ENCODE measurements at regions not wholly inside any gene's neighbourhood (a gene's known extent, or its start where the extent isn't known, plus 50 kb on each side); places are given as distances from the start of the nearest gene placed in this dataset.
"Not testable (repeated sequence)": the region's sequence is repeated elsewhere in the genome, so short reads cannot be mapped to it uniquely, and the experiment has no call there.

DNA sequence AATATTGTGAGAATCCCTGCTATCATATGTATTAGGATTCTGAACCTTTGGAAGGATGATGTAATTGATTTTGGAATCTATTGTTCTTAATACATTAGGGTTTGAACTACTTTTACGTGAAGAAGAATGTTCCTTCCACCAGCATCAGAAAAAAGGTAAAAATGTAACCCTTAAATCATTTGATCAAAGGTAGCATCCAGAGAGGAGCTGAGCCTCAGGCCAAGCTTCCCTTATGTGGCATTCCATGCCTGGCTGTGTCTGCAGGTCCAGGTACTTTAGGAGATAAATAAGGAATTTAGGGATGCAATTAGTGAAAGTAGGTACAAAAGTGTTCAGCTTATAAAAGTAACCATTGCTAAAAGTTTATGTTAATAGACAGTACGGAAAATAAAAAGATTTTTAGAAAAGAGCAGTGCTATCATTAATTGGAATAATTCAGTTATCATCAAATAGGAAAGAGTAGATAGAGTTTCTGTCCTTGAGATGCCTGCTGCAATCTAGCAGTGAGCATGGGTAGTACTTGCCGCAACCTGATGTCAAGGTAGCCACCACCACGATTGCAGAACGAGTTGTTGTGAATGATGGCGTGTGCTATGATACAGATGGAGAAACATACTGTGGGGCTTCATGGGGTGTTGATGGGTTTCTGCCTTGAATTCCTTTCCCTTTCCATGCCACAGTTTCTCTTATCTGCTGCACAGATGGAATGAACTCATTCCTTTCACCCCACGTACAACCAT is 228.8 kb downstream of the GATA3 start:
- DNase-seq: no peak

DNA sequence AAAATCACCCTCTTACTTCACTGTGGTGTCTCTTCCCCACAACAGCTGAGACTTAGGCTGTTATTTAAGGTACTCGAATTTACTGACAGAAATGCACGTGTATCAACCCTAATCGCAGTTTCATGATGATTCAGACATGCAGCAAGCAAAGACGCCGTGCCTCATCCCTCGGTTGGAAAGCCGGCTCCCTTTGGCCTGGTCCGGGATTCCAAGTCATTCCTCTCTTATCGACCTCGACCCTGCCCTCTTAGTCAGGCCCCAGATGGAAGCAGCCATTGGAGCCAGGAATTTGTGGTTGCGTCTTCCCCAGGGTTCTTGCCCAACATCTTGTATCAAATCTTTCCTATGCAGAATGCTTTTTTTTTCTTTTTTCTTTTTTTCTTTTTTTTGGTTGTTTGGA is 229.5 kb downstream of the GATA3 start:
- no peak for DNase-seq

- DNase-seq: not testable (repeated sequence)
Measured at GRCh38 chr10:8285970-8286369, 231.5 kb downstream of the GATA3 start.

DNA sequence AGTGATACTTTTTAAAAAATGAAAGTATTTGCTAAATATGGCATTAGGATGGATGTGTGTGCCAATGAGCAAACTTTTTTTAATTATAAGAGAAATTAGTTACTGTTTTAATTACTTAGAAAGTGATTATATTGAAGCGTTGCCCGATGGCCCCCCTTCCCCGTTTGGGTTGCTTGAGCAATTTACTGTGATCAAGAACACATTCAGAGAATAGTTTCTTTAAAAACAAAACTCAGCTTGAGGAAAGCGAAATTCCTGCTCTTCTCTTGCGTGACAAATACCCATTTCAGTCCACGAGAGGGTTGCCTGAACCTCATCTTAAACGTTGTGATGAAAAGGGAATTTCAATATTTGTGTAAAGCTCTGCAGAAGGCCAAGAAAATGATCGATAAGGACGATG is 234.1 kb downstream of the GATA3 start:
- no peak for DNase-seq

- DNase-seq: no peak
Measured at GRCh38 chr10:8289186-8289924, 234.9 kb downstream of the GATA3 start.

GRCh38 chr10:8294779-8295178 is 240.3 kb downstream of the GATA3 start:
- DNase-seq: no peak

DNA sequence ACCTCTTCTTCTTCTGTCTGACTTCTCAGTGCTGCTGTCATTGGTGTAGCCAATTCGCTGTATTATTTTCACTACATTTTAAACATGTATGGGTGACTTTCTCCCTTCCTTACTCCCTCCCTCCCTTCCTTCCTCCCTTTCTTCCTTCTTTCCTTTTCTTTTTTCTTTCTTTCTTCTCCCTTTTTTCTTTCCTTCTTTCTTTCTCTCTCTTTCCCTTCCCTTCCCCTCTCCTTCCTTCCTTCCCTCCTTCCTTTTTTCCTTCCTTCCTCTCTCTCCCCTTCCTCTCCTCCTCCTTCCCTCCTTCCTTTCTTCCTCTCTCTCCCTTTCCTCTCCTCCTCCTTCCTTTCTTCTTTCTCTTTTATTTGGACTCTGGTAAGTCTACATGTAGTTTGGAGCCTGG is 240.8 kb downstream of the GATA3 start:
- no peak for DNase-seq

GRCh38 chr10:8296090-8296733 is 241.7 kb downstream of the GATA3 start:
- no peak for DNase-seq

DNA sequence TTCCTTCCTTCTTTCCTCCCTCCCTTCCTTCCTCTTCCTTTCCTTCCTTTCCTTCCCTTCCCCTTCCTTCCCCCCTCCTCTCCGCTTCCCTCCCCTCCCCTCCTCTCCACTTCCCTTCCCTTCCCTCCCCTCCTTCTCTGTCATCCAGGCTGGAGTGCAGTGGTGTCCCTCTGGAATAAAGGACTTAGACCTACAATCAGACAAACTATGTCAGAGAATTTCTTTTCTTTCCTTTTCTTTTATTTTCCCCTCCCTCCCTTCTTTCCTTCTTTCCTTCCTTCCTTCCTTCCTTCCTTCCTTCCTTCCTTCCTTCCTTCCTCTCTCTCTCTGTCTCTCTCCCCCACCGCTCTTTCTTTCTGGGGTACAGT is 242.2 kb downstream of the GATA3 start:
- DNase-seq: no peak

- no peak for DNase-seq
Measured at GRCh38 chr10:8297107-8297506, 242.6 kb downstream of the GATA3 start.

DNA sequence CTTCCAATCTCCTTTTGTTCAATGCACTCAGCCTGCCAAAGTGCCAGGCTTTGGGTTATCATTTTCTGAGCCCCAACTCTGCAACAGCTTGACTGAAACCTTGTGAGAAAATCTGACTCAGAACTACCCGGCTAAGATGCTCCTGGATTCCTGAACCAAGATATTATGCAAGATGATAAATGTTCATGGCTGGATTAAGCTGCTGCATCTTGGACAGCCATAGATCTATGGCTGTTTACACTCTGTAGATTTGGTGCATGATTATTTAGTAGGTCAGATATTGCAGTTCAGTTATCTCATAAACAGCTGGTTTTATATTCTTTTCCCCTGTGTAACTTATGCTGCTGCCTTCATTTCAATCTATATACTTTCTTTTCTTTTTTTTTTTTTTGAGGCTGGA is 243.5 kb downstream of the GATA3 start:
- DNase-seq: no peak

- no peak for DNase-seq
Measured at GRCh38 chr10:8298896-8299570, 244.5 kb downstream of the GATA3 start.

DNA sequence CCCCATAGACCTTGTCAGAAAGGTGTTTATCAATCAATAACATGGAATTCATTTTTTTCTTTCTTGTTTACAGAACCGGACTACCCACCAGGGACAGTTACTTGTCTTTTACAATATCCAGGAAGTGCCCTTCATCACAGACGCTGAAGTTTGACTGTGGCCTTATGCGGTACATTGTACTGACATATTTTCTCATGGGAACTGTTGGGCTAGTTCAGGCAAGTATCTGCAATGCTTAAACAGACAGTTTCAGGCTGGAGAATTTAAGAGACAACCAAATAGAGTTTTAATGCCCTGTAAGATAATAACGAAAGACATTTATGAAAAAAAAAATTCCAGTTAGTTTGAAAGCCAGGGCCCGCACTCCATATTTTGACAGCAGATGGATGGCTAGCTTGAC is 246.4 kb downstream of the GATA3 start:
- no peak for DNase-seq

DNA sequence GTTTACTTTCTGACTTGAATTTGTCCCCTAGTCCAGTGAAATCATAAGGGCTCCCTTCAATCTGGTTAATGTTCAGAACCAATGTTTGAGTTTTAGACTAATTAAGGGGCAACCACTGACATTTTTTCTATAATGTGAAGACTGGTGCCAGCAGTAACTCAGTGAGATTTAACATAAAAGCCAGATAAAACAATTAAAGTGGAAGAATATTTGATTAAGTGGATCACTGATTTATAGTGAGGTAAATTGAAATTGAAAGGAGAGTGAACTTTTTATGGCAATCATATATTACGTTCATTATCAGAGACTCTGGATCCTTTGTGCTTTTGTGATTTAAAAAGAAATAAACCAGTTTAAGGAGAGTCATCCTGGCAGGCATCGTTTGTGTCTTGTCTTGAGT is 246.8 kb downstream of the GATA3 start:
- no peak for DNase-seq

GRCh38 chr10:8301831-8302230 is 247.3 kb downstream of the GATA3 start:
- DNase-seq: no peak

GRCh38 chr10:8302565-8302964 is 248.1 kb downstream of the GATA3 start:
- no peak for DNase-seq

- no peak for DNase-seq
Measured at GRCh38 chr10:8304861-8305260, 250.4 kb downstream of the GATA3 start.

- no peak for DNase-seq
Measured at GRCh38 chr10:8305876-8306652, 251.6 kb downstream of the GATA3 start.

DNA sequence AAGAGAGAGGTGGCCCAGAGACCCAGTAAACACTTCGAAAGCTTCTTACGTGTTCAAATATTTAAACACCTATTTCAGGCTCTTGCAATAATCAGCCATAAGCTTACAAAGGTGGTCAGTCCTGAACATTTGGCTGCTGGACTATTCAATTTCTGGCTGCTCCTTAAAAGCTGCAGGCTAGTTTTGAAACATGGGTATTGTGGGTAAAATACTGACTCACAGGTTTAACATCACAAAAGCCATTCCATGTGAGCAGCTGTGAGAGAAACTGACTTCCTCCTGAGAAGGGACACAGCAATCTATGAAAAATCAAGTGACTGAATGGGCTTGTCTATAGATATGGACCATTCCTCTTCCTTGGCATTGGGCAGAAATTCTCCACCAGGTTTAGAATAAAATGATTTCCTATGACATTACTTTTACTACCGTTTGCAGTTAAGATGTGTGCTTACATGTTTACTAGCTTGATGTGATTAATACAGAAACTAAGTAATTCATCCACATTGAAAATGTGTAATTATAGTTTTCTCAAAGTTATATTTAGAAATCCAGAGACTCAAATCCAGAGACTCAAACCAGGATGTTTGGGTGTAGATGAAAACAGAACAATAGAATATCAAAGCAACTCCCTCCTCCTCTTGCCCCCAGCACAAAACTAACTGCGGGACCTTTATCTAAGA is 252.3 kb downstream of the GATA3 start:
- no peak for DNase-seq

DNA sequence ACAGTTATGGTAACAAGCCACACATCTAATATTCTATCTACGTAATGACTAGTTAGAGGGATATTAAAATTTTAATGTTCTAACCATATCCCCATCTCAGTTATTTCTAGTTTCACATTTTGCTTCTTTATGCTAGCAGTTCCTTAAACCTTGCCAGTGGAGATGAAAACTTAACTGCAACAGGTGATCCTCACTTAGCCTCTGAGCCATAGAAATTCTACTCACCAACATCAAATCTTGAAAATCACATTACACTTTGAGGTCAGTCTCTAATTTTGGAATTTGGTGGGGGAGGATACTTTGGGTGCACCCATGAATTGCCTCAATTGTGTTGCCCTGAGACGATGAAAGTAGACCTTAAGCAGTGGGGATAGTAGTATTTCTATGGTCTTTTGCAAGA is 256.4 kb downstream of the GATA3 start:
- DNase-seq: no peak

GRCh38 chr10:8311526-8312070 is 257.1 kb downstream of the GATA3 start:
- DNase-seq: no peak

- DNase-seq: no peak
Measured at GRCh38 chr10:8312079-8312478, 257.6 kb downstream of the GATA3 start.

Data from CD4-positive, alpha-beta T cell treated with Interferon alpha-2 for 1 hour (primary cell).